HCT116 (cell line): ENCODE measurements at regions not wholly inside any gene's neighbourhood (a gene's known extent, or its start where the extent isn't known, plus 50 kb on each side); places are given as distances from the start of the nearest gene placed in this dataset.

ENCODE experiments used
- ATAC-seq: fragments of 200-7000 bp; cut with Tn5 transposase; 2 replicates; pipeline ENCODE4 v1.9.1; 2020; ENCODE audit warnings: mild to moderate bottlenecking, moderate library complexity
- BruUV-seq: library from RNA; stranded (reverse); fragments of 400-500 nt; replicated peaks from 2 replicates; lab custom pipeline; 2021; lab: Mats Ljungman, UMichigan
- CTCF ChIA-PET: fragments of 300-600 bp; sonication (Branson Sonifier 250); formaldehyde crosslinking; loops from one replicate; lab custom pipeline; 2021; ENCODE audit warnings: antibody characterized with exemption; lab: Charles Lee
- POLR2A ChIA-PET: fragments of 300-600, 350-600 bp; sonication (Branson Sonifier 250); formaldehyde crosslinking; loops from one replicate; lab custom pipeline; 2021; ENCODE audit warnings: antibody characterized with exemption; lab: Charles Lee
- RAD21 ChIA-PET, 2 experiments: fragments of 300-600 bp; sonication (Branson Sonifier 250); formaldehyde crosslinking; loops; one replicate each; lab custom pipeline; 2023; ENCODE audit warnings: low total read pairs in 2 of 2; ENCODE audit not compliant: uncharacterized antibody in 2 of 2, unreplicated experiment in 2 of 2, low non-redundant PET in 1 of 2; lab: Charles Lee
- DNase-seq: peaks from one replicate; pipeline ENCODE4 v3.0.0-alpha.2; 2010; ENCODE audit warnings: low read depth, low spot score
- H2AFZ ChIP-seq: fragments of 200-600 bp; shearing (Covaris generic), sonication (generic); 2 replicates; pipeline ENCODE4 v1.6.1; 2017; ENCODE audit warnings: low read depth, mixed run types, mixed read lengths, antibody characterized with exemption, low read length; ENCODE audit not compliant: poor library complexity, severe bottlenecking
- H3K27ac ChIP-seq: 2 replicates; pipeline ENCODE4 v1.5.1; 2012; ENCODE audit warnings: low read depth, low read length
- H3K27me3 ChIP-seq: fragments of 200-600 bp; sonication (generic); 2 replicates; pipeline ENCODE4 v1.6.1; 2016; ENCODE audit warnings: mixed run types, low read length, mixed read lengths; ENCODE audit not compliant: insufficient read depth
- H3K36me3 ChIP-seq, 2 experiments: fragments of 200-500 bp in 1 of 2; fragments of 200-600 bp in 1 of 2; sonication (Bioruptor generic) in 1 of 2; sonication (generic) in 1 of 2; 2 replicates each; pipeline versions ENCODE4 v1.5.1 to v1.6.1; 2014 to 2016; ENCODE audit warnings: low read length in 2 of 2, inconsistent platforms in 1 of 2, mixed read lengths in 1 of 2, mixed run types in 1 of 2; ENCODE audit not compliant: insufficient read depth in 2 of 2, control insufficient read depth in 1 of 2
- H3K4me1 ChIP-seq, 2 experiments: fragments of 200-600 bp in 1 of 2; sonication (generic) in 1 of 2; 2 replicates each; pipeline versions ENCODE4 v1.5.1 to v1.6.1; 2012 to 2017; ENCODE audit warnings: low read length in 2 of 2, inconsistent platforms in 1 of 2, mild to moderate bottlenecking in 1 of 2, mixed read lengths in 1 of 2, mixed run types in 1 of 2, moderate library complexity in 1 of 2; ENCODE audit not compliant: insufficient read depth in 2 of 2, control insufficient read depth in 1 of 2
- H3K4me2 ChIP-seq: fragments of 200-600 bp; sonication (generic); 2 replicates; pipeline ENCODE4 v1.6.1; 2017; ENCODE audit warnings: mixed run types, low read length, mixed read lengths
- H3K4me3 ChIP-seq, 2 experiments: fragments of 200-600 bp in 1 of 2; sonication (generic) in 1 of 2; replicated peaks in 1 of 2; 2 replicates each; pipeline ENCODE4 v1.5.1; 2011 to 2016; ENCODE audit warnings: low read length in 2 of 2, control low read depth in 1 of 2, low read depth in 1 of 2, mild to moderate bottlenecking in 1 of 2, mixed read lengths in 1 of 2, mixed run types in 1 of 2
- H3K79me2 ChIP-seq: fragments of 200-600 bp; sonication (generic); 2 replicates; pipeline ENCODE4 v1.6.1; 2017; ENCODE audit warnings: mild to moderate bottlenecking, mixed run types, low read length, moderate library complexity, mixed read lengths; ENCODE audit not compliant: insufficient read depth
- H3K9ac ChIP-seq: fragments of 200-600 bp; sonication (generic); 2 replicates; pipeline ENCODE4 v1.6.1; 2016; ENCODE audit warnings: low read length, mixed read lengths
- H3K9me2 ChIP-seq: fragments of 200-600 bp; sonication (generic), shearing (Covaris generic); 2 replicates; pipeline ENCODE4 v1.6.1; 2017; ENCODE audit warnings: mixed run types, mild to moderate bottlenecking, moderate library complexity; ENCODE audit not compliant: insufficient read depth
- H3K9me3 ChIP-seq, 2 experiments: fragments of 200-500 bp in 1 of 2; fragments of 200-600 bp in 1 of 2; sonication (Bioruptor generic) in 1 of 2; sonication (generic) in 1 of 2; 2 replicates each; pipeline ENCODE4 v1.6.1; 2014 to 2017; ENCODE audit warnings: low read length in 2 of 2, mixed read lengths in 2 of 2, inconsistent platforms in 1 of 2, low read depth in 1 of 2, mild to moderate bottlenecking in 1 of 2, mixed run types in 1 of 2, moderate library complexity in 1 of 2; ENCODE audit not compliant: control insufficient read depth in 1 of 2, insufficient read depth in 1 of 2
- H4K20me1 ChIP-seq: fragments of 200-600 bp; sonication (generic), shearing (Covaris generic); 2 replicates; pipeline ENCODE4 v1.6.1; 2017; ENCODE audit warnings: mixed run types, mild to moderate bottlenecking, moderate library complexity; ENCODE audit not compliant: insufficient read depth
- EGR1 ChIP-seq: IDR thresholded peaks from 2 replicates; pipeline ENCODE4 v1.6.1; 2012; ENCODE audit warnings: low read depth
- ELF1 ChIP-seq: IDR thresholded peaks from 2 replicates; pipeline ENCODE4 v1.6.1; 2012; ENCODE audit warnings: low read depth, borderline replicate concordance
- EZH2 ChIP-seq: fragments of 200-600 bp; sonication (generic); IDR thresholded peaks from 2 replicates; pipeline ENCODE4 v1.6.1; 2017; ENCODE audit warnings: antibody characterized with exemption, mixed run types
- EZH2phosphoT487 ChIP-seq: fragments of 200-600 bp; IDR thresholded peaks from 2 replicates; pipeline ENCODE4 v1.6.1; 2018; ENCODE audit warnings: antibody characterized with exemption, borderline replicate concordance
- POLR2A ChIP-seq: IDR thresholded peaks from 2 replicates; pipeline ENCODE4 v1.7.0; 2011; ENCODE audit warnings: borderline replicate concordance; ENCODE audit not compliant: insufficient read depth, insufficient read length; ENCODE audit errors: extremely low read depth
- POLR2AphosphoS5 ChIP-seq: IDR thresholded peaks from 2 replicates; pipeline ENCODE4 v1.6.1; 2011; ENCODE audit warnings: mild to moderate bottlenecking, low read depth, low read length, moderate library complexity
- RAD21 ChIP-seq: IDR thresholded peaks from 2 replicates; pipeline ENCODE4 v1.6.1; 2012; ENCODE audit warnings: low read depth, mild to moderate bottlenecking
- SIN3A ChIP-seq: IDR thresholded peaks from 2 replicates; pipeline ENCODE4 v1.6.1; 2012; ENCODE audit warnings: low read depth
- TCF7L2 ChIP-seq: IDR thresholded peaks from 2 replicates; pipeline ENCODE4 v1.7.0; 2011; ENCODE audit warnings: borderline replicate concordance, inconsistent platforms; ENCODE audit not compliant: insufficient read depth, insufficient read length; ENCODE audit errors: extremely low read depth
- YY1 ChIP-seq: IDR thresholded peaks from 2 replicates; pipeline ENCODE4 v1.6.1; 2011; ENCODE audit warnings: low read length, low read depth, moderate library complexity, mild to moderate bottlenecking; ENCODE audit not compliant: insufficient replicate concordance; ENCODE audit errors: extremely low read depth
- ZFX ChIP-seq: fragments of 450-650 bp; IDR thresholded peaks from 2 replicates; pipeline ENCODE4 v1.6.1; 2017
- ZNF274 ChIP-seq: fragments of 200-500 bp; sonication (Bioruptor generic); IDR thresholded peaks from 2 replicates; pipeline ENCODE4 v1.6.1; 2014; ENCODE audit warnings: mild to moderate bottlenecking, low read depth, low read length, inconsistent platforms
- intact Hi-C: fragments of 100-400 bp; cut with micrococcal nuclease; formaldehyde crosslinking; loops from 2 replicates; pipeline ENCODE4 v1.10.0; 2022
- TF ChIP-seq, protein P1 (sequence below): IDR thresholded peaks from 2 replicates; pipeline ENCODE4 v1.6.1; 2012; ENCODE audit warnings: low read depth
- TF ChIP-seq, protein P2 (sequence below): IDR thresholded peaks from 2 replicates; pipeline ENCODE4 v1.6.1; 2012
- TF ChIP-seq, protein P3 (sequence below), 3 experiments: fragments of 200-600 bp in 1 of 3; sonication (generic) in 1 of 3; IDR thresholded peaks in 2 of 3; conservative IDR thresholded peaks in 1 of 3; 2 replicates each; pipeline ENCODE4 v1.5.1; 2012 to 2017; ENCODE audit warnings: low read depth in 2 of 3, low read length in 2 of 3, antibody characterized with exemption in 1 of 3, borderline replicate concordance in 1 of 3, control low read depth in 1 of 3, mild to moderate bottlenecking in 1 of 3, mixed read lengths in 1 of 3, mixed run types in 1 of 3, moderate library complexity in 1 of 3; ENCODE audit not compliant: insufficient read depth in 1 of 3
- TF ChIP-seq, protein P4 (sequence below): IDR thresholded peaks from 2 replicates; pipeline ENCODE4 v1.6.1; 2011; ENCODE audit warnings: mild to moderate bottlenecking, low read length, moderate library complexity; ENCODE audit not compliant: insufficient replicate concordance; ENCODE audit errors: extremely low read depth

DNA sequence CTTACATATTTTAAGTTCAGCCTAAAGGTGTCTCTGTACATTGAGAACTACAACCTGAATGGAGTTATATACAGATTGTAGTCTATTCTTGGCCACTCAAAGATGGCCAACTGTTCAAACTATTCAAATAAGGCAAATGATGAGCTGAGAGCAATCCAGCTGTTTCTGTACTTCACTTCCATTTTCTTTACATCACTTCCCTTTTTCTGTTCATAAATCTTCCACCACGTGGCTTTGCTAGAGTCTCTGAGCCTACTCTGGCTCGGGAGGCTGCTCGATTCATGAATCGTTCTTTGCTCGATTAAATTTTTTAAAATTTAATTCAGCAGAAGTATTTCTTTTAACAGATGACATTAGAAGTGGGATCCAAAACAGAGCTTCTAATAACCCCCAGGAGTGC is 879.7 kb downstream of the GALC start:
- Histone ChIP-seq H3K4me2 (no peak overlapping the region), H3K4me3 (no peak overlapping the region), H3K9me2 (no peaks in the 10 kb centered on the region), H4K20me1 (no peaks in the 10 kb centered on the region; the same call in 1 of the 2 replicates), H3K27ac (no peak overlapping the region), H2AFZ (no peak overlapping the region), H3K9me3 (peaks cover 15 to 24% of the 10 kb centered on the region in 2 experiments; a peak in 2 of 4 replicates), H3K4me1 (no peaks in the 10 kb centered on the region), H3K36me3 (no peaks in the 10 kb centered on the region), H3K79me2 (no peaks in the 10 kb centered on the region), H3K9ac (no peak overlapping the region), H3K27me3 (no peaks in the 10 kb centered on the region)
- ATAC-seq: no peak
- CTCF ChIA-PET: no interaction called here
- BruUV-seq: no TSS peak
- DNase-seq: no peak
- RAD21 ChIA-PET: no interaction called here
- TF ChIP-seq POLR2AphosphoS5: no peak
- TF ChIP-seq, protein P1, sequence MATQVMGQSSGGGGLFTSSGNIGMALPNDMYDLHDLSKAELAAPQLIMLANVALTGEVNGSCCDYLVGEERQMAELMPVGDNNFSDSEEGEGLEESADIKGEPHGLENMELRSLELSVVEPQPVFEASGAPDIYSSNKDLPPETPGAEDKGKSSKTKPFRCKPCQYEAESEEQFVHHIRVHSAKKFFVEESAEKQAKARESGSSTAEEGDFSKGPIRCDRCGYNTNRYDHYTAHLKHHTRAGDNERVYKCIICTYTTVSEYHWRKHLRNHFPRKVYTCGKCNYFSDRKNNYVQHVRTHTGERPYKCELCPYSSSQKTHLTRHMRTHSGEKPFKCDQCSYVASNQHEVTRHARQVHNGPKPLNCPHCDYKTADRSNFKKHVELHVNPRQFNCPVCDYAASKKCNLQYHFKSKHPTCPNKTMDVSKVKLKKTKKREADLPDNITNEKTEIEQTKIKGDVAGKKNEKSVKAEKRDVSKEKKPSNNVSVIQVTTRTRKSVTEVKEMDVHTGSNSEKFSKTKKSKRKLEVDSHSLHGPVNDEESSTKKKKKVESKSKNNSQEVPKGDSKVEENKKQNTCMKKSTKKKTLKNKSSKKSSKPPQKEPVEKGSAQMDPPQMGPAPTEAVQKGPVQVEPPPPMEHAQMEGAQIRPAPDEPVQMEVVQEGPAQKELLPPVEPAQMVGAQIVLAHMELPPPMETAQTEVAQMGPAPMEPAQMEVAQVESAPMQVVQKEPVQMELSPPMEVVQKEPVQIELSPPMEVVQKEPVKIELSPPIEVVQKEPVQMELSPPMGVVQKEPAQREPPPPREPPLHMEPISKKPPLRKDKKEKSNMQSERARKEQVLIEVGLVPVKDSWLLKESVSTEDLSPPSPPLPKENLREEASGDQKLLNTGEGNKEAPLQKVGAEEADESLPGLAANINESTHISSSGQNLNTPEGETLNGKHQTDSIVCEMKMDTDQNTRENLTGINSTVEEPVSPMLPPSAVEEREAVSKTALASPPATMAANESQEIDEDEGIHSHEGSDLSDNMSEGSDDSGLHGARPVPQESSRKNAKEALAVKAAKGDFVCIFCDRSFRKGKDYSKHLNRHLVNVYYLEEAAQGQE: no peak
- TF ChIP-seq SIN3A: no peak
- no peak for TF ChIP-seq YY1
- no peak for TF ChIP-seq TCF7L2
- TF ChIP-seq ZNF274: no peak
- TF ChIP-seq EGR1: no peak
- no peak for TF ChIP-seq ZFX
- TF ChIP-seq EZH2: no peak
- TF ChIP-seq, protein P2, sequence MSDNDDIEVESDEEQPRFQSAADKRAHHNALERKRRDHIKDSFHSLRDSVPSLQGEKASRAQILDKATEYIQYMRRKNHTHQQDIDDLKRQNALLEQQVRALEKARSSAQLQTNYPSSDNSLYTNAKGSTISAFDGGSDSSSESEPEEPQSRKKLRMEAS: no peak
- TF ChIP-seq ELF1: no peak
- TF ChIP-seq, protein P3, sequence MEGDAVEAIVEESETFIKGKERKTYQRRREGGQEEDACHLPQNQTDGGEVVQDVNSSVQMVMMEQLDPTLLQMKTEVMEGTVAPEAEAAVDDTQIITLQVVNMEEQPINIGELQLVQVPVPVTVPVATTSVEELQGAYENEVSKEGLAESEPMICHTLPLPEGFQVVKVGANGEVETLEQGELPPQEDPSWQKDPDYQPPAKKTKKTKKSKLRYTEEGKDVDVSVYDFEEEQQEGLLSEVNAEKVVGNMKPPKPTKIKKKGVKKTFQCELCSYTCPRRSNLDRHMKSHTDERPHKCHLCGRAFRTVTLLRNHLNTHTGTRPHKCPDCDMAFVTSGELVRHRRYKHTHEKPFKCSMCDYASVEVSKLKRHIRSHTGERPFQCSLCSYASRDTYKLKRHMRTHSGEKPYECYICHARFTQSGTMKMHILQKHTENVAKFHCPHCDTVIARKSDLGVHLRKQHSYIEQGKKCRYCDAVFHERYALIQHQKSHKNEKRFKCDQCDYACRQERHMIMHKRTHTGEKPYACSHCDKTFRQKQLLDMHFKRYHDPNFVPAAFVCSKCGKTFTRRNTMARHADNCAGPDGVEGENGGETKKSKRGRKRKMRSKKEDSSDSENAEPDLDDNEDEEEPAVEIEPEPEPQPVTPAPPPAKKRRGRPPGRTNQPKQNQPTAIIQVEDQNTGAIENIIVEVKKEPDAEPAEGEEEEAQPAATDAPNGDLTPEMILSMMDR (IDR thresholded peaks at IDR 0.05 in 2 of 3, conservative IDR thresholded peaks at IDR 0.05 in 1 of 3; ENCODE audit: borderline replicate concordance in 1 of 3, insufficient read depth in 1 of 3, low read depth in 2 of 3, low read length in 2 of 3): no peak
- TF ChIP-seq EZH2phosphoT487: no peak
- TF ChIP-seq RAD21: no peak
- TF ChIP-seq, protein P4, sequence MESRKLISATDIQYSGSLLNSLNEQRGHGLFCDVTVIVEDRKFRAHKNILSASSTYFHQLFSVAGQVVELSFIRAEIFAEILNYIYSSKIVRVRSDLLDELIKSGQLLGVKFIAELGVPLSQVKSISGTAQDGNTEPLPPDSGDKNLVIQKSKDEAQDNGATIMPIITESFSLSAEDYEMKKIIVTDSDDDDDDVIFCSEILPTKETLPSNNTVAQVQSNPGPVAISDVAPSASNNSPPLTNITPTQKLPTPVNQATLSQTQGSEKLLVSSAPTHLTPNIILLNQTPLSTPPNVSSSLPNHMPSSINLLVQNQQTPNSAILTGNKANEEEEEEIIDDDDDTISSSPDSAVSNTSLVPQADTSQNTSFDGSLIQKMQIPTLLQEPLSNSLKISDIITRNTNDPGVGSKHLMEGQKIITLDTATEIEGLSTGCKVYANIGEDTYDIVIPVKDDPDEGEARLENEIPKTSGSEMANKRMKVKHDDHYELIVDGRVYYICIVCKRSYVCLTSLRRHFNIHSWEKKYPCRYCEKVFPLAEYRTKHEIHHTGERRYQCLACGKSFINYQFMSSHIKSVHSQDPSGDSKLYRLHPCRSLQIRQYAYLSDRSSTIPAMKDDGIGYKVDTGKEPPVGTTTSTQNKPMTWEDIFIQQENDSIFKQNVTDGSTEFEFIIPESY: no peak
- no peak for TF ChIP-seq POLR2A
- intact Hi-C loops: no loop called here
- POLR2A ChIA-PET: no interaction called here
